Tibial artery (tissue), 4 donors: ENCODE measurements at regions not wholly inside any gene's neighbourhood (a gene's known extent, or its start where the extent isn't known, plus 50 kb on each side); places are given as distances from the start of the nearest gene placed in this dataset.
A peak's percentile ranks its signal among the peaks of the same experiment; 100 is the strongest.

Experiments
- DNase-seq, 2 donors: peaks; one replicate each; pipeline ENCODE4 v3.0.0-alpha.2; 2019
- H3K27ac ChIP-seq, 2 donors: fragments of 200-600 bp; sonication (generic) in 1 of 2; 1 replicate in 1 of 2; 2 replicates in 1 of 2; pipeline ENCODE4 v1.5.1; 2018 to 2019; ENCODE audit warnings: mild to moderate bottlenecking in 1 of 2
- H3K27me3 ChIP-seq, 2 donors: fragments of 200-600 bp; sonication (generic) in 1 of 2; one replicate each; pipeline versions ENCODE4 v1.5.1 to v1.6.0; 2016 to 2019
- H3K36me3 ChIP-seq, 3 donors: fragments of 200-600 bp; sonication (generic) in 2 of 3; one replicate each; pipeline ENCODE4 v1.5.1; 2016 to 2019; ENCODE audit warnings: mild to moderate bottlenecking in 2 of 3
- H3K4me1 ChIP-seq, 4 donors: fragments of 200-600 bp; sonication (generic) in 2 of 4; 1 replicate in 3 of 4; 2 replicates in 1 of 4; pipeline ENCODE4 v1.5.1; 2016 to 2019
- H3K4me3 ChIP-seq, 2 donors: fragments of 200-600 bp; sonication (generic) in 1 of 2; 1 replicate in 1 of 2; 2 replicates in 1 of 2; pipeline ENCODE4 v1.5.1; 2018 to 2019; ENCODE audit warnings: mild to moderate bottlenecking in 2 of 2
- H3K9me3 ChIP-seq, 3 donors: fragments of 200-600 bp; sonication (generic) in 1 of 3; one replicate each; pipeline ENCODE4 v1.5.1; 2016 to 2019
- CTCF ChIP-seq, 2 experiments: fragments of 200-600 bp in 1 of 2; fragments of 450-650 bp in 1 of 2; IDR thresholded peaks; one replicate each; pipeline ENCODE4 v1.5.1; 2017 to 2019; ENCODE audit warnings: antibody characterized with exemption in 2 of 2, mild to moderate bottlenecking in 1 of 2, moderate library complexity in 1 of 2
- intact Hi-C: fragments of 100-400 bp; cut with DNase I; formaldehyde crosslinking; loops from one replicate; pipeline ENCODE4 v1.15.0; 2023; ENCODE audit warnings: low total_unique reads

GRCh38 chr9:13726746-13727145, 447.3 kb upstream of the MPDZ start:
- Histone ChIP-seq H3K36me3 (no peaks in the 10 kb centered on the region), H3K27ac (no peak overlapping the region), H3K27me3 (no peaks in the 10 kb centered on the region), H3K4me1 (no peaks in the 10 kb centered on the region), H3K9me3 (peaks cover 0 to 5% (median 0%) of the 10 kb centered on the region in 3 donors), H3K4me3 (no peak overlapping the region)
- intact Hi-C loops, result no loop called here
- TF ChIP-seq CTCF (IDR thresholded peaks at IDR 0.05), result no peak
- DNase-seq, result no peak

DNA sequence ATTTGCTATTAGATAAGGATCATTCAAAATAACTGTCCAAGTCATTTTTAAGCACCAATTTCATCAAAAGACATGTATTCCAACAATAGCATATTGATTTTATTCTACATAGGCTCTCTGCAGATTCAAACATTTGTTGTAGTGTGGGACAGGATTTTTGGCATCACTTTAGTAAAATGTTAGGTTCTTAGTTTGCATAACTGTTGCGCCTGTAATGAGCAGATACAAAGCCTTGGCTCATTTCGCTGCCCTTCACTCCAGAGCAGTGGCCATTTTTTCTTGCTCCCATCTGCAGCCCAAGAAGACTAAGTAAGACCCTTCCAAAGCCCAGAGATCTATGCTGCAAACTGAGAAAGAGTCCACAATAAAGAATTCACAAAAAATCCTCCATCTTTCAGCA, 446.0 kb upstream of the MPDZ start:
- intact Hi-C loops, result no loop called here
- peaks cover 0 to 5% (median 0%) of the 10 kb centered on the region in 3 donors for H3K9me3 ChIP-seq
- no peak for DNase-seq
- peaks cover 0 to 1% (median 0%) of the 10 kb centered on the region in 4 donors for H3K4me1 ChIP-seq
- H3K36me3 ChIP-seq, result no peaks in the 10 kb centered on the region
- H3K4me3 ChIP-seq, result no peak overlapping the region
- TF ChIP-seq CTCF (IDR thresholded peaks at IDR 0.05), result no peak
- H3K27me3 ChIP-seq, result no peaks in the 10 kb centered on the region
- H3K27ac ChIP-seq, result no peak overlapping the region

DNA sequence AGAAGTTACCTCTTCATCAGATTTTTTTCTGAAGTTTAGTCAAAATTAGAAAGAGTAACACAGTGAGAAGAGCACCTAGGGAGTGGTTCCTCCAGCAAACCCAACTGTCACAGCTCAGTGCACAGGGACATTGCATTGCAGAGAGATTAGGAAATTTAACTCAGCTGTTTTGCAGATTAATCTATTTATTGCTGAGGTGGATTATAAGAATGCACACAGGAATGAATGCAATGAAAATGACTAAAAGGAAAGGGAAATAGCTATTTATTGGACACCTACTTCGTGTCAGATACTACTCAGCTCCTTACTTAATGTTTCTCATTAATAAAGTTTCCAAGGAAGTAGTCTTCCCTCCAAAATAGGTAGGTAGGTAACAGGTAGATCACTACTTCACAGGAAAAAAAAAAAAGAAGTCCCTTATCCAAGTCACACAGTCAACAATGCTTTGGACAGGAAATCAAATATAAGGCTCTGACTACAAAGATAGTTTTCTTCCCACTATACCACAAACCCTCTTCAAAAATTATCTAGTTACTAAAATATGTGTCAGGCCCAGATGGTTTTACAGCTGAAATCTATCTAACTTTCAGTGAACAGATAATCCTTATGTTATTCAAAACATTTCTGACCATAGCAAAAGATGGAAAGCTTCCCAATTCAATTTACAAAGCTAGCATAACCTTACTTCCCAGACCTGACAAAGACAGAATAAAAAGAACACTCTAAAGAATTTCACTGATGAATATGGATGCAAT, 442.2 kb upstream of the MPDZ start:
- no peak for TF ChIP-seq CTCF (IDR thresholded peaks at IDR 0.05)

DNA sequence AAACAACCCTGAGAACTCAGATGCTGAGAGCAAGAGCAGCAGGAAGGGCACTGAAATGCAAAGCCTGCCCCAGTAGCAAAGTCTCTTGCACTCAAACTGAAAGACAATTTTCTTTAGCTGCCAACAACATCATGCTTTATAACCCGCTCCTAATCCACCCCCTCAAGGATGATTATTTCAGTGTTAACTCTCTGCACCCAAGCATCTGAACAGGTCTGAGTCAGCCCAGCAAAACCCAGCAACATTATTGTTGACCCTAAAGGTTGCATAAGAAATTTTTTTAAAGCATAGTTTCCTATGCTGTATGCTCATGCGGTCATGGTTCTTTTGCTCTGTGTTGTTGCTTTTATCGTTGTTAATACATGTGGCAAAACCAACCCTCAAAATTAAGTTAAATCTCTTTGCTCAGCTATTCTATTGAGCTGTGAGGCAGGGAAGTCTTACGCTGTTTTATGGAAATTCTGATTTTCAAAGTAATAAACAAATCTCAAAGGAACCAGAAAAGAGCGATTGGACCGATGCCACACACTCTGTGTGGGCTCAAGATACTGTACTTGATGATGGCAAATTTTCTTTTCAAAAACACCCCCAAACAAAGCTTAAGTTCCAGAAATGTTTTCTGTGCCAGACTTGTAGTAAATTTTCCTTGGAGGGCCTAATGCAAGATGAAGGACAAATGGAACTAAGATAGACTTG, 440.6 kb upstream of the MPDZ start:
- no peak for TF ChIP-seq CTCF (IDR thresholded peaks at IDR 0.05)
- DNase-seq, result no peak
- peak overlapping the region; percentile 28 to 47 for H3K27ac ChIP-seq
- H3K27me3 ChIP-seq, result no peaks in the 10 kb centered on the region
- H3K9me3 ChIP-seq, result peaks cover 0 to 5% (median 0%) of the 10 kb centered on the region in 3 donors
- intact Hi-C loops, result no loop called here
- H3K36me3 ChIP-seq, result no peaks in the 10 kb centered on the region
- H3K4me1 ChIP-seq, result peaks cover 0 to 47% (median 30%) of the 10 kb centered on the region in 4 donors
- no peak overlapping the region for H3K4me3 ChIP-seq

More for the DNA sequence above, 442.2 kb upstream of the MPDZ start:
- Histone ChIP-seq H3K4me1 (peaks cover 0 to 39% (median 28%) of the 10 kb centered on the region in 4 donors), H3K4me3 (no peak overlapping the region), H3K9me3 (peaks cover 0 to 5% (median 0%) of the 10 kb centered on the region in 3 donors), H3K27me3 (no peaks in the 10 kb centered on the region), H3K36me3 (no peaks in the 10 kb centered on the region), H3K27ac (no peak overlapping the region)
- intact Hi-C loops, result no loop called here
- no peak for DNase-seq

DNA sequence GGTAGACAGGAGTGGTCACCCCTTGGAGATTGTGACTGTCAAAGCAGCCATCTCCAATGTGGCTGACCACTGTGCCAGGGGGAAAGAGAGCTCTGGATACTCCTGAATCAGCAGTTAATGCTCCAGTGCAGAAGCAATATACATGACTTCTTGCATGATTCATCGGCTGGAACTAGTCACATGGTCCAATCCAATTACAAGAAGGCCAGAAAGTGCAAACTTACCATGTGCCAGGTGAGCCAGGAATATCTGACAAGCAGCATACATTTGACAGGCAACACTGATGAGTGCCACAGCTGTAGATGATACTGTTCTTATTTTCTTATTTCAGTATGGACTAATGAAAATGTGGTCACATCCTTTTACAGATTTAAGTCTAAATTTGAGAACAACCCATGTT, 440.0 kb upstream of the MPDZ start:
- peak overlapping the region; percentile 28 to 47 for H3K27ac ChIP-seq
- peaks cover 0 to 5% (median 0%) of the 10 kb centered on the region in 3 donors for H3K9me3 ChIP-seq
- H3K27me3 ChIP-seq, result no peaks in the 10 kb centered on the region
- H3K4me1 ChIP-seq, result peaks cover 0 to 47% (median 30%) of the 10 kb centered on the region in 4 donors
- TF ChIP-seq CTCF (IDR thresholded peaks at IDR 0.05), result no peak
- no peak overlapping the region for H3K4me3 ChIP-seq
- intact Hi-C loops, result no loop called here
- H3K36me3 ChIP-seq, result no peaks in the 10 kb centered on the region
- DNase-seq, result no peak
